ENCODE measurements at regions not wholly inside any gene's neighbourhood (a gene's known extent, or its start where the extent isn't known, plus 50 kb on each side); places are given as distances from the start of the nearest gene placed in this dataset.

GRCh38 chr7:421136-421991 is 98.3 kb downstream of the PDGFA start:
- Mint-ChIP-seq H3K27ac (no peak overlapping the region), H3K4me3 (no peak overlapping the region), H3K27me3 (no peaks in the 10 kb centered on the region), H3K9me3 (peaks cover 3% of the 10 kb centered on the region), H3K4me1 (no peaks in the 10 kb centered on the region), H3K36me3 (ENCODE audit: low read depth) (no peaks in the 10 kb centered on the region)
- intact Hi-C loops (cut with micrococcal nuclease): no loop called here
- no peak for DNase-seq

- H3K27ac Mint-ChIP-seq: no peak overlapping the region
- peaks cover 3% of the 10 kb centered on the region for H3K9me3 Mint-ChIP-seq
- no peaks in the 10 kb centered on the region for H3K27me3 Mint-ChIP-seq
- no peak overlapping the region for H3K4me3 Mint-ChIP-seq
- DNase-seq: no peak
- no peaks in the 10 kb centered on the region for H3K36me3 Mint-ChIP-seq (ENCODE audit: low read depth)
- intact Hi-C loops (cut with micrococcal nuclease): no loop called here
- no peaks in the 10 kb centered on the region for H3K4me1 Mint-ChIP-seq
Observed at GRCh38 chr7:422191-422885, 97.3 kb downstream of the PDGFA start.

GRCh38 chr7:422886-423225 is 96.8 kb downstream of the PDGFA start:
- DNase-seq: no peak
- no peak overlapping the region for H3K4me3 Mint-ChIP-seq
- H3K9me3 Mint-ChIP-seq: peaks cover 3% of the 10 kb centered on the region
- intact Hi-C loops (cut with micrococcal nuclease): no loop called here
- no peaks in the 10 kb centered on the region for H3K27me3 Mint-ChIP-seq
- no peak overlapping the region for H3K27ac Mint-ChIP-seq
- no peaks in the 10 kb centered on the region for H3K36me3 Mint-ChIP-seq (ENCODE audit: low read depth)
- H3K4me1 Mint-ChIP-seq: no peaks in the 10 kb centered on the region

DNA sequence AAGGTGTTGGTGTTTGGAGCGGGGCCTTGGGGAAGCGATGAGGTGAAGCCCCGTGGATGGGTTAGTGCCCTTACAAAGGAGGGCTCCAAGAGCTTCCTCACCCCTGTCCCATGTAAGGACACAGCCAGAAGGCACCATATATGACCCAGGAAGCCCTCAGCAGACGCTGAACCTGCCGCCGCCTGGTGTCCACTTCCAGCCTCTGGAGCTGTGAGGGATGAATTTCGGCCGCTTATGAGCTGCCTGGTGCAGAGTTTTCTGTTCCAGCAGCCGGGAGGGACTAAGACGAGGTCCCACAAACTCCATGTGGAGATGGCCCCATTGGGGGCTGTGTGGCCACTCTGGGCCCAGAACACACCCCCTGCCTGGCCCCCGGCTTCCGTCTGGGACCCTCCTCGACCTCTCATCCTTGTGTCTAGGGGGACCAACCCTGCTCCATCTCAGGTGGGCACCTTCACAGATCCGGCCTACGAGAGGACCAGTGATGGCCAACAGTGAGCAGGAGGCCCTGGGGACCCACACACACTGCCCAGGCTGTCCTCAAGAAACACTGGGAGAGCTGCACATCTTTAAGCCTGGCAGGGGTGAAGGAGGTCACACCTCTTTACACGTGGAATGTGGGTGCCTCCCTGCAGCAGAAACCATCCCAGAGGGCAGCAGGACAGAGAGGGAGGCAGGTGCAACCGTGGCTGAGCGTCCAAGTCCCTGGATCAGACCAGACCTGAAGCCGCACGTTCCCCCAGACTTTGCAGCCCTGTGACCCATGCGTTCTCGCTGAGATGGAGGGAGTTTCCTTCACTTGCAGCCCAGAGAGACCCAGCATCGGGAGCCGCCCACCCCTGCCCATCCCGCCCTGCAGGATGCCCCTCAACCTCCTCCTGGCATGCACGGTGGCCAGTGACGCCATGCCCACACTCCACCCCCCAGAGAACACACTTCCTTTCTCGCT is 96.1 kb downstream of the PDGFA start:
- DNase-seq: no peak
- H3K27ac Mint-ChIP-seq: no peak overlapping the region
- no peak overlapping the region for H3K4me3 Mint-ChIP-seq
- H3K4me1 Mint-ChIP-seq: no peaks in the 10 kb centered on the region
- intact Hi-C loops (cut with micrococcal nuclease): no loop called here
- H3K36me3 Mint-ChIP-seq (ENCODE audit: low read depth): no peaks in the 10 kb centered on the region
- no peaks in the 10 kb centered on the region for H3K9me3 Mint-ChIP-seq
- H3K27me3 Mint-ChIP-seq: no peaks in the 10 kb centered on the region

- intact Hi-C loops (cut with micrococcal nuclease): no loop called here
- Mint-ChIP-seq H3K27me3 (no peaks in the 10 kb centered on the region), H3K36me3 (ENCODE audit: low read depth) (no peaks in the 10 kb centered on the region), H3K4me3 (no peak overlapping the region), H3K9me3 (no peaks in the 10 kb centered on the region), H3K27ac (no peak overlapping the region), H3K4me1 (no peaks in the 10 kb centered on the region)
- no peak for DNase-seq
Observed at GRCh38 chr7:424301-424935, 95.2 kb downstream of the PDGFA start.

GRCh38 chr7:424961-425793 is 94.5 kb downstream of the PDGFA start:
- no peaks in the 10 kb centered on the region for H3K4me1 Mint-ChIP-seq
- H3K36me3 Mint-ChIP-seq (ENCODE audit: low read depth): no peaks in the 10 kb centered on the region
- H3K4me3 Mint-ChIP-seq: no peak overlapping the region
- DNase-seq: no peak
- no peaks in the 10 kb centered on the region for H3K27me3 Mint-ChIP-seq
- H3K9me3 Mint-ChIP-seq: no peaks in the 10 kb centered on the region
- no peak overlapping the region for H3K27ac Mint-ChIP-seq
- intact Hi-C loops (cut with micrococcal nuclease): no loop called here

DNA sequence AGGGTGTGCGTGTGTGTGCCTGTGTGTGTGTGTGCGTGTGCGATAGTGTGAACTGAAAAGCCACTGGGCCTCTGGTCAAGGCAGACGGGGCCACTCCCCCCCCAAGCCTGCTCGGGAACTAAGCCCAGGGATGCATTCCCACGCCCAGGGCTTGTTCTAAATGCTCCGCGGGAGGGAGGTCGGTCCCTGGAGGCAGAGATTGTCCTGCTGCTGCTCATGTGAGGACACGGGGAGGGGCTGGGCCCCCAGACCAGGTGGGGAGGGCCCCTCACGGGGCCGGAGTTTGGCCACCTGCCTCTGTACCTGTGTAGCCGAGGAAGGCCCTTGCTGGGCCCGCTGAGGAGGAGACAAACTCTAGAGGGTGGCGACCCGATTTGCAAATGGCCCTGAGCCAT is 93.9 kb downstream of the PDGFA start:
- DNase-seq: no peak
- H3K9me3 Mint-ChIP-seq: no peaks in the 10 kb centered on the region
- H3K36me3 Mint-ChIP-seq (ENCODE audit: low read depth): no peaks in the 10 kb centered on the region
- intact Hi-C loops (cut with micrococcal nuclease): no loop called here
- H3K4me1 Mint-ChIP-seq: no peaks in the 10 kb centered on the region
- H3K27me3 Mint-ChIP-seq: no peaks in the 10 kb centered on the region
- H3K4me3 Mint-ChIP-seq: no peak overlapping the region
- H3K27ac Mint-ChIP-seq: no peak overlapping the region

DNA sequence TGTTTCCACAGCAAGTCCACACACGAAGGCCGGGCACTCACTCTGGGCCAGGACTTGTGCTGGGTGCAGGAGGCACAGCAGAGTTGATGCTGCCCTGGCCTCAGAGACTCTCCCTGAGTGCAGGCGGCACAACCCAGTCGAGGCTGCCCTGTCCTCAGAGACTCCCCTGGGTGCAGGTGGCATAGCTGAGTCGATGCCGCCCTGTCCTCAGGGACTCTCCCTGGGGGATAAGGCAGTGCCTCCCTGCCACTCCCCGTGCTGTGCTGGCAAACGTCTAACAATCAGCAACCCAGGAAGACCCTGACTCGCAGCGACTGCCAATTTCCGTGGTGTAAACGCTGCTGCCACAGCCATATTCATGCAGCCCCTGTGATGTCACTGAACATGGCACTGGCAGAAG is 93.1 kb downstream of the PDGFA start:
- intact Hi-C loops (cut with micrococcal nuclease): no loop called here
- Mint-ChIP-seq H3K4me3 (no peak overlapping the region), H3K4me1 (no peaks in the 10 kb centered on the region), H3K36me3 (ENCODE audit: low read depth) (no peaks in the 10 kb centered on the region), H3K27ac (no peak overlapping the region), H3K27me3 (no peaks in the 10 kb centered on the region), H3K9me3 (no peaks in the 10 kb centered on the region)
- no peak for DNase-seq

GRCh38 chr7:427506-428103 is 92.0 kb downstream of the PDGFA start:
- no peaks in the 10 kb centered on the region for H3K4me1 Mint-ChIP-seq
- H3K36me3 Mint-ChIP-seq (ENCODE audit: low read depth): no peaks in the 10 kb centered on the region
- H3K4me3 Mint-ChIP-seq: no peak overlapping the region
- no peak for DNase-seq
- H3K9me3 Mint-ChIP-seq: no peaks in the 10 kb centered on the region
- no peaks in the 10 kb centered on the region for H3K27me3 Mint-ChIP-seq
- H3K27ac Mint-ChIP-seq: no peak overlapping the region
- intact Hi-C loops (cut with micrococcal nuclease): no loop called here

DNA sequence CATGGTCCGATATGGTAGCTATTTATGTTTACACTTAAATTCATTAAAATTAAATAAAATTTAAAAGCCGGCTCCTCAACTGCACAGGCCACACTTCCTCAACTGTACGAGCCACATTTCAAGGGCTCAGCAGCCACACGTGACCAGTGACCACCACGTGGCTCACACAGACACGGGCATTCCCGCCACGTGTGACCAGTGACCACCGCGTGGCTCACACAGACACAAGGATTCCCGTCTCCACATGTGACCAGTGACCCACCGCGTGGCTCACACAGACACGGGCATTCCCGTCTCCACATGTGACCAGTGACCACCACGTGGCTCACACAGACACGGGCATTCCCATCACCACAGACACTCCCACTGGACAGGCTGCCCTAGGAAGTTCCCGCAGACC is 91.3 kb downstream of the PDGFA start:
- H3K4me1 Mint-ChIP-seq: no peaks in the 10 kb centered on the region
- no peaks in the 10 kb centered on the region for H3K27me3 Mint-ChIP-seq
- DNase-seq: no peak
- no peak overlapping the region for H3K4me3 Mint-ChIP-seq
- H3K9me3 Mint-ChIP-seq: no peaks in the 10 kb centered on the region
- intact Hi-C loops (cut with micrococcal nuclease): no loop called here
- no peak overlapping the region for H3K27ac Mint-ChIP-seq
- H3K36me3 Mint-ChIP-seq (ENCODE audit: low read depth): no peaks in the 10 kb centered on the region

- intact Hi-C loops (cut with micrococcal nuclease): no loop called here
- H3K4me1 Mint-ChIP-seq: no peaks in the 10 kb centered on the region
- no peaks in the 10 kb centered on the region for H3K27me3 Mint-ChIP-seq
- no peaks in the 10 kb centered on the region for H3K36me3 Mint-ChIP-seq (ENCODE audit: low read depth)
- no peak for DNase-seq
- H3K9me3 Mint-ChIP-seq: no peaks in the 10 kb centered on the region
- H3K27ac Mint-ChIP-seq: no peak overlapping the region
- H3K4me3 Mint-ChIP-seq: no peak overlapping the region
Observed at GRCh38 chr7:428927-429827, 90.5 kb downstream of the PDGFA start.

DNA sequence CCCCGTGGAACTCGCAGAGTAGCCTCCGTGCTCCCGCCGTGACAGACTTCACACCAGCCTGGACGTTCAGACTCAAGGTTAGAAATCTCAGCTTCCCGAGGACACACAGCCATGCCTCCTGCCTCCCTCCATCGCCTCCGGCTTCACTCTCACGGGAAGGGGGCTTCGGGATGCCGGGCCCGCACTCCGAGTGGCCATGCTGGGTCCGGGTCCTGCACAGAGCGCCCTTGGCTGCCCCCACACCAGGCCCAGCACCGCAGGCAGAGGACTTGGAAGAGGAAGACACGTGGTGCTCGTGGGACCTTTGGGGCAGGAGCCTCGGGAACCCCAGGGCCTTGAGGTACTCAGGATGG is 89.8 kb downstream of the PDGFA start:
- no peak for DNase-seq
- no peaks in the 10 kb centered on the region for H3K4me1 Mint-ChIP-seq
- H3K27ac Mint-ChIP-seq: no peak overlapping the region
- H3K36me3 Mint-ChIP-seq (ENCODE audit: low read depth): no peaks in the 10 kb centered on the region
- intact Hi-C loops (cut with micrococcal nuclease): no loop called here
- H3K4me3 Mint-ChIP-seq: no peak overlapping the region
- no peaks in the 10 kb centered on the region for H3K27me3 Mint-ChIP-seq
- no peaks in the 10 kb centered on the region for H3K9me3 Mint-ChIP-seq
